GM21367 (cell line): ENCODE measurements at regions not wholly inside any gene's neighbourhood (a gene's known extent, or its start where the extent isn't known, plus 50 kb on each side); places are given as distances from the start of the nearest gene placed in this dataset.

Source experiments
- ATAC-seq: cut with Tn5 transposase; IDR thresholded peaks from one replicate; pipeline ENCODE4 v1.9.1; 2021; ENCODE audit not compliant: unreplicated experiment

- ATAC-seq: no peak
Measured at GRCh38 chr2:6495466-6495865, 370.2 kb downstream of the CMPK2 start.

- ATAC-seq: no peak
Measured at GRCh38 chr2:6496376-6496775, 369.3 kb downstream of the CMPK2 start.

- ATAC-seq: no peak
Measured at GRCh38 chr2:6497048-6497447, 368.7 kb downstream of the CMPK2 start.

GRCh38 chr2:6498841-6499240, 366.9 kb downstream of the CMPK2 start:
- ATAC-seq: no peak

GRCh38 chr2:6499691-6500090, 366.0 kb downstream of the CMPK2 start:
- no peak for ATAC-seq

- no peak for ATAC-seq
Measured at GRCh38 chr2:6506361-6506794, 359.3 kb downstream of the CMPK2 start.

- ATAC-seq: no peak
Measured at GRCh38 chr2:6506859-6507258, 358.8 kb downstream of the CMPK2 start.

- ATAC-seq: no peak
Measured at GRCh38 chr2:6510532-6510931, 355.2 kb downstream of the CMPK2 start.

GRCh38 chr2:6512589-6512988, 353.1 kb downstream of the CMPK2 start:
- ATAC-seq: no peak

- no peak for ATAC-seq
Measured at GRCh38 chr2:6516674-6517073, 349.0 kb downstream of the CMPK2 start.

GRCh38 chr2:6518361-6518760, 347.3 kb downstream of the CMPK2 start:
- ATAC-seq: no peak

- ATAC-seq: no peak
Measured at GRCh38 chr2:6523476-6523875, 342.2 kb downstream of the CMPK2 start.

GRCh38 chr2:6524691-6525474, 340.8 kb downstream of the CMPK2 start:
- ATAC-seq: no peak

- ATAC-seq: no peak
Measured at GRCh38 chr2:6525475-6525964, 340.2 kb downstream of the CMPK2 start.

- ATAC-seq: no peak
Measured at GRCh38 chr2:6526093-6526824, 339.4 kb downstream of the CMPK2 start.

- ATAC-seq: no peak
Measured at GRCh38 chr2:6531304-6531703, 334.4 kb downstream of the CMPK2 start.

GRCh38 chr2:6535572-6535971, 330.1 kb downstream of the CMPK2 start:
- ATAC-seq: no peak

- no peak for ATAC-seq
Measured at GRCh38 chr2:6538607-6539006, 327.1 kb downstream of the CMPK2 start.

- ATAC-seq: no peak
Measured at GRCh38 chr2:6545336-6545735, 320.4 kb downstream of the CMPK2 start.

- ATAC-seq: no peak
Measured at GRCh38 chr2:6545795-6546194, 319.9 kb downstream of the CMPK2 start.

- ATAC-seq: no peak
Measured at GRCh38 chr2:6554466-6554865, 311.2 kb downstream of the CMPK2 start.

GRCh38 chr2:6556755-6557154, 309.0 kb downstream of the CMPK2 start:
- no peak for ATAC-seq
